Thyroid gland (tissue), 4 donors: ENCODE measurements at regions not wholly inside any gene's neighbourhood (a gene's known extent, or its start where the extent isn't known, plus 50 kb on each side); places are given as distances from the start of the nearest gene placed in this dataset.

Experiments
- DNase-seq, 2 donors: peaks; one replicate each; pipeline ENCODE4 v3.0.0-alpha.2; 2019
- H3K27ac ChIP-seq, 3 donors: fragments of 200-600 bp; sonication (generic); 1 replicate in 2 of 3; 2 replicates in 1 of 3; pipeline ENCODE4 v1.5.1; 2016 to 2019; ENCODE audit warnings: mild to moderate bottlenecking in 1 of 3, moderate library complexity in 1 of 3
- H3K27me3 ChIP-seq: fragments of 200-600 bp; sonication (generic); one replicate; pipeline ENCODE4 v1.5.1; 2019
- H3K36me3 ChIP-seq, 2 donors: fragments of 200-600 bp; sonication (generic); one replicate each; pipeline ENCODE4 v1.5.1; 2016 to 2019
- H3K4me1 ChIP-seq, 2 donors: fragments of 200-600 bp; sonication (generic); one replicate each; pipeline ENCODE4 v1.5.1; 2017 to 2019
- H3K4me3 ChIP-seq, 3 donors: fragments of 200-600 bp; sonication (generic); replicated peaks in 1 of 3; 1 replicate in 2 of 3; 2 replicates in 1 of 3; pipeline ENCODE4 v1.5.1; 2016; ENCODE audit warnings: mild to moderate bottlenecking in 1 of 3
- H3K9me3 ChIP-seq: fragments of 200-600 bp; sonication (generic); one replicate; pipeline ENCODE4 v1.5.1; 2017
- POLR2A ChIP-seq, 2 donors: fragments of 450-650 bp; IDR thresholded peaks; one replicate each; pipeline ENCODE4 v1.6.1; 2017; ENCODE audit warnings: antibody characterized with exemption in 2 of 2, mild to moderate bottlenecking in 2 of 2, moderate library complexity in 1 of 2
- WGBS, 2 donors: methylation state at CpG; one replicate each; pipeline ENCODE4 v1.1.5; 2017; 5-methylcytosine and 5-hydroxymethylcytosine counted together
- intact Hi-C: fragments of 100-400 bp; cut with DNase I; formaldehyde crosslinking; loops from one replicate; pipeline ENCODE4 v1.15.1; 2023
- TF ChIP-seq, protein P1 (sequence below), 6 experiments: fragments of 200-600 bp in 3 of 6; fragments of 450-650 bp in 3 of 6; sonication (generic) in 3 of 6; IDR thresholded peaks; one replicate each; pipeline ENCODE4 v1.5.1; 2016 to 2019; ENCODE audit warnings: antibody characterized with exemption in 6 of 6, mild to moderate bottlenecking in 2 of 6, inconsistent platforms in 1 of 6, moderate library complexity in 1 of 6

DNA sequence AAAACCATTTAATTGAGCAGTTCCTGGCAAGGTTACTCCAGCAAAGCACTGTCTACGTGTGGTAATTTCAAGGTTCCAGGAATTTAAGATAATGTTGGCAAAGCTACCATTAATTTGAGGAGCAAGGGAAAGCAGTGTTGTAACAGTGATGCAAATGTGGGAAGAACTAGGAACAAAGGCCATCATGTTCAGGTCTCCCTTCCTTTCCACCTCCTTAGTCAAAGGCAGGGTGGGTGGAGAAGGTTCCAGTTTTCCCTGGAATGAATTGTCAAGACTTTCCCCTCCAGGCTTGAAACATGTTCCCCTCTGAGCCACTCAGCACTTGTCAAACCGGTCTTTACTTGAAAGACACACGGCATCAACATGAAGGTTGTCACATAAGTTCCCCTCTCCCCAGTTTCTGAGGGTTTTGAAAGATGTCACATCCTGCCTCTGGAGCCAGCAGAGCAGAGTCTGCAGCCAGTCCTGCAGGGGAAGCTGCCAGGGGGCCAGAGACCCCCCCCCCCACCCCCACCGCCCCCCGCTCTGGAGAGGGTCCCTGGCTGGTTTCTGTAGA is 226.0 kb downstream of the GAS1 start:
- no peak for DNase-seq
- peaks cover 0 to 3% of the 10 kb centered on the region in 2 donors for H3K4me1 ChIP-seq
- no peaks in the 10 kb centered on the region for H3K36me3 ChIP-seq
- no peak overlapping the region for H3K4me3 ChIP-seq
- H3K27ac ChIP-seq: peak overlapping the region in 1 of 3 donors; percentile 49
- 22% methylated on average over 5 of the region's 5 CpGs for WGBS, 2 donors
- no peak for TF ChIP-seq POLR2A (IDR thresholded peaks at IDR 0.05)
- TF ChIP-seq, protein P1, sequence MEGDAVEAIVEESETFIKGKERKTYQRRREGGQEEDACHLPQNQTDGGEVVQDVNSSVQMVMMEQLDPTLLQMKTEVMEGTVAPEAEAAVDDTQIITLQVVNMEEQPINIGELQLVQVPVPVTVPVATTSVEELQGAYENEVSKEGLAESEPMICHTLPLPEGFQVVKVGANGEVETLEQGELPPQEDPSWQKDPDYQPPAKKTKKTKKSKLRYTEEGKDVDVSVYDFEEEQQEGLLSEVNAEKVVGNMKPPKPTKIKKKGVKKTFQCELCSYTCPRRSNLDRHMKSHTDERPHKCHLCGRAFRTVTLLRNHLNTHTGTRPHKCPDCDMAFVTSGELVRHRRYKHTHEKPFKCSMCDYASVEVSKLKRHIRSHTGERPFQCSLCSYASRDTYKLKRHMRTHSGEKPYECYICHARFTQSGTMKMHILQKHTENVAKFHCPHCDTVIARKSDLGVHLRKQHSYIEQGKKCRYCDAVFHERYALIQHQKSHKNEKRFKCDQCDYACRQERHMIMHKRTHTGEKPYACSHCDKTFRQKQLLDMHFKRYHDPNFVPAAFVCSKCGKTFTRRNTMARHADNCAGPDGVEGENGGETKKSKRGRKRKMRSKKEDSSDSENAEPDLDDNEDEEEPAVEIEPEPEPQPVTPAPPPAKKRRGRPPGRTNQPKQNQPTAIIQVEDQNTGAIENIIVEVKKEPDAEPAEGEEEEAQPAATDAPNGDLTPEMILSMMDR (IDR thresholded peaks at IDR 0.05): no peak
- no peaks in the 10 kb centered on the region for H3K9me3 ChIP-seq
- H3K27me3 ChIP-seq: no peaks in the 10 kb centered on the region
- intact Hi-C loops: no loop called here

DNA sequence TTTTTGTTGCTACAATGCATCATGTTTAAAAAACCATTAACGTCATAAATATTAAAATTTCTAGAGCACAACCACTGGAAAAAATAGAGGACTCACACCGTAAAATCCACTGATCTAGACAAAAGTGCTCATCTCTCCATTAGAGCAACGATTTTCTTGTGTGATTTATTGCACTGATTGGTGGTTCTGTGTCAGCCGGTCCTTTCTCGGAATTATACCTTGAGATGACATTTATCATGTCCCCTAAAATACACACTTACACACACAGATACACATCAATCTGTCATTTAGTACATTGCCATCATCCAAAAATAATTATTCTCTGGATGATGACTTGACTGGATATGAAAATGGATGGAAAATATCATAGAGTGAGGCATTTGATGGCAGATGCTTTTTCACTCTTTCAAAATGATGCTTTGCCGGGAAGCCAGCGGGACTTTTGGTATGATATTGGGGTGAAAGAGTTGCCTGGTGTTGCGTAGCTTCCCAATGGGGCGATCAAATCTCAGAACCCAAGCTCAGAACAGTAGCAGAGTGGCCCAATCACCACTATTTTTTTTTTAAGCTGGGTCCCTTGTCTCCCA is 226.6 kb downstream of the GAS1 start:
- Histone ChIP-seq H3K36me3 (no peaks in the 10 kb centered on the region), H3K27me3 (no peaks in the 10 kb centered on the region), H3K4me1 (peaks cover 0 to 3% of the 10 kb centered on the region in 2 donors), H3K9me3 (no peaks in the 10 kb centered on the region), H3K4me3 (no peak overlapping the region), H3K27ac (no peak overlapping the region)
- no peak for DNase-seq
- no peak for TF ChIP-seq POLR2A (IDR thresholded peaks at IDR 0.05)
- TF ChIP-seq, protein P1 (IDR thresholded peaks at IDR 0.05): no peak
- 94% methylated on average over 9 of the region's 9 CpGs for WGBS, 2 donors
- intact Hi-C loops: no loop called here

DNA sequence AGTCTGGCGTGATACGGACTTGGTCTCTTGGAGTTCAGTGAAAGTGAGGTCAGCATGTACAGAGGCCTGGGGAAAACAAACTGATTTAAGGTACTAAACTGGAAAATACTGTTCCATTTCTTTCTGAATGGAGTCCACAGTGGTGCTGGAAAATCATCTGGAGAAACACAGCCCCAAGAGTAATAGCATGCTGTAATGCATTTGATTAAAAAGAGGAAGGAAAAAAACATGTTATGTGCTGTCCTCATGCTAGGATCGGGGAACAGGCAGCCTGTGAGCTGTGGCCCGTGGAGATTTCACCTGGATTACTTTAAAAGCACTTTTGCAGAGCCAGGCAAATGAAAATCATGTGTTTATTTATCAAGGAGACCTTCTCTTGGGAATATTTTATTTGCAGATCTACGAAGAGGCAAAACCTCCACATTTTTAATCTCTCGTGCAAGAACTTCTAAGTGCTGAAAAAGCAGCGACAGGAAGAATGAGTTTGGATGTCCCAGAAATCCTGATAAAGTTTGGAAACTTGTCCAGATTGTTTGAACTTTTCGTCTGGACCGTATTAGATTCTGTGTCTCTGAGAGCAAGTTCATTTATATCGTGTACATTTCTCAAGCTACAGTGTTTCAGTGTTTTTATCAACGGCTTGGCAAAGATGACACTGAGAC is 228.8 kb downstream of the GAS1 start:
- 72 to 74% methylated on average over 11 of the region's 11 CpGs for WGBS, 2 donors
- TF ChIP-seq POLR2A (IDR thresholded peaks at IDR 0.05): no peak
- TF ChIP-seq, protein P1 (IDR thresholded peaks at IDR 0.05): no peak
- Histone ChIP-seq H3K9me3 (no peaks in the 10 kb centered on the region), H3K36me3 (no peaks in the 10 kb centered on the region), H3K27me3 (no peaks in the 10 kb centered on the region), H3K4me3 (no peak overlapping the region), H3K27ac (no peak overlapping the region), H3K4me1 (peaks cover 0 to 3% of the 10 kb centered on the region in 2 donors)
- intact Hi-C loops: no loop called here
- no peak for DNase-seq

DNA sequence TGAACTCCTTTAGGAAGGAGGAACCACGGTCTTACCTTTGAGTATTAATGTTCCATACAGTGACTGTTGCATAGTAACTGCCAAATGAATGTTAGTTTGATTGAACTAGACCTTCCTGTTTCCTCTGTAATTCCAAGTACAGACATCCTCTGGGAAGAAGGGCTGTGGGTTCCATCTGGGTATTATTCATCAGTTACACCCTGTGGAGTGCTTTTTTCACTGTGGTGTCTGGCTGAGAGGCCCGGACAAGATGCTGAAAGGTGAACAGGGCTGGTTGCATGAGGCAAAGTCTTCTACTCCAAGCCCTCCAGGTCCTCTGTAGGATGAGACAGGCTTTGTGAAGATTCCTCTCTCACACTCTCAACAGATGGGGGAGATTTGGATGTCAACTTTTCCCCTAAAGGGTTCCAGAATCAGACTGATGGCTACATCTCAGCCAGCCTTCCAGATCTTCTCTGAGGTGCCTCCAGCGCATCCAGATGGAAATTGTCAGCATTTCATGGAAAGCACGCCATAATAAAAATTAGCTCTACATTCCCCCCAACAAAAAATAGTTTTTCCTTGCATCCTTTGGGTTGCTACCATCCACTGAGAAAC is 230.9 kb downstream of the GAS1 start:
- TF ChIP-seq POLR2A (IDR thresholded peaks at IDR 0.05): no peak
- TF ChIP-seq, protein P1 (IDR thresholded peaks at IDR 0.05): no peak
- Histone ChIP-seq H3K27me3 (no peaks in the 10 kb centered on the region), H3K4me1 (peaks cover 0 to under 1% of the 10 kb centered on the region in 2 donors), H3K27ac (no peak overlapping the region), H3K9me3 (no peaks in the 10 kb centered on the region), H3K36me3 (no peaks in the 10 kb centered on the region), H3K4me3 (no peak overlapping the region)
- intact Hi-C loops: no loop called here
- WGBS, 2 donors: 83 to 95% methylated on average over 4 of the region's 4 CpGs
- DNase-seq: no peak

DNA sequence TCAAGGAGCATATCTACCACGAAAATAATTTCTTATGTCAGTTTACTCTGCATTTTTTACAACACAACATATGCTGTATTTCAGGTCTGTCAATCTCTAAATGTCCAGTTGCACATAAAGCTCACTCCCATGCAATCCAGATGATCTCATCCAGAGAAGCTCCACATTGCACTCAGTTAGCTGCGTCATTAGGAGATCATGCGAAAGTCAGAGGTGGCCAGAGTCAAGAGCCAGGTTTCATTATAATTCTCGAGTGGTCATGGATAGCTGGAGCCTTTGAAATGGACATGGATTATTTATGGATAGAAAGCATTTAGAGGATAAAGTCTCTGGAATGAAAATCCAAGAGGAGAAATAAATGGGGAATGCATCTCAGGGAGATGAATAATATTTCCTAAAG is 232.3 kb downstream of the GAS1 start:
- no peaks in the 10 kb centered on the region for H3K9me3 ChIP-seq
- 63 to 83% methylated on average over 4 of the region's 4 CpGs for WGBS, 2 donors
- TF ChIP-seq POLR2A (IDR thresholded peaks at IDR 0.05): no peak
- TF ChIP-seq, protein P1 (IDR thresholded peaks at IDR 0.05): no peak
- H3K4me1 ChIP-seq: no peaks in the 10 kb centered on the region
- no peaks in the 10 kb centered on the region for H3K27me3 ChIP-seq
- no peak overlapping the region for H3K27ac ChIP-seq
- no peak for DNase-seq
- no peaks in the 10 kb centered on the region for H3K36me3 ChIP-seq
- no peak overlapping the region for H3K4me3 ChIP-seq
- intact Hi-C loops: no loop called here
